Brain microvascular endothelial cell (primary cell): ENCODE measurements at regions not wholly inside any gene's neighbourhood (a gene's known extent, or its start where the extent isn't known, plus 50 kb on each side); places are given as distances from the start of the nearest gene placed in this dataset.

Experiments used
- DNase-seq: peaks from one replicate; pipeline ENCODE4 v3.0.0-alpha.2; 2020
- H3K27ac ChIP-seq: fragments of 250-450 bp; sonication (Bioruptor Pico); 2 replicates; pipeline ENCODE4 v1.5.1; 2020; ENCODE audit warnings: mild to moderate bottlenecking, moderate library complexity
- H3K27me3 ChIP-seq: fragments of 250-450 bp; sonication (Bioruptor Pico); replicated peaks from 2 replicates; pipeline ENCODE4 v1.5.1; 2020; ENCODE audit warnings: mild to moderate bottlenecking
- H3K36me3 ChIP-seq: fragments of 250-450 bp; sonication (Bioruptor Pico); replicated peaks from 2 replicates; pipeline ENCODE4 v1.5.1; 2020; ENCODE audit warnings: mild to moderate bottlenecking
- H3K4me3 ChIP-seq: 2 replicates; pipeline ENCODE4 v1.5.1; 2011; ENCODE audit warnings: low read depth, mild to moderate bottlenecking, control low read depth, low read length, moderate library complexity
- in situ Hi-C: cut with HindIII; loops from 2 replicates; pipeline ENCODE4 v1.10.0; 2017; ENCODE audit warnings: low sequenced_read_pairs, low pct_ligation_motif_present
- TF ChIP-seq, protein P1 (sequence below): IDR thresholded peaks from 2 replicates; pipeline ENCODE4 v1.5.1; 2011; ENCODE audit warnings: low read depth, mild to moderate bottlenecking, moderate library complexity, low read length, control low read depth, inconsistent platforms; ENCODE audit errors: missing control alignments

DNA sequence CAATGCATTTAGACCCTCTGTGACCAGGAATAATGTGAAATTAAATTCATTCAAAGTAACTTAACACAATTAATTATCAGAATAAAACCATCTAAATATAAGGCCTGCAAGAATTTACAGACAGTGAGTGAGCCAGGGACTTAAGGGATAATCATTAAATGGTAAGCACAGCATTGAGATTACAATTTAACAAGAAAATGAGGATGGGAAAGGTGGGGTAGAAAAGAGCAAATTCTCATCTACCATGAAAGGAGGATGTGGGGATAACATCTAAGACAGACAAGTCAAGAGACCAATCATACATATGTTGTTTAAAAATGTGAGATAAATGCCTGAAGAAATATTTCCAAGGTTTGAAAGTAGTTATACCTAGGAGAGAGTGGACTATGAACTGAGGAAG, 259.3 kb upstream of the NT5C1B start:
- DNase-seq: no peak
- no peak overlapping the region for H3K4me3 ChIP-seq
- no peaks in the 10 kb centered on the region for H3K27me3 ChIP-seq
- H3K36me3 ChIP-seq: no peaks in the 10 kb centered on the region
- no peak overlapping the region for H3K27ac ChIP-seq
- in situ Hi-C loops: no loop called here
- TF ChIP-seq, protein P1, sequence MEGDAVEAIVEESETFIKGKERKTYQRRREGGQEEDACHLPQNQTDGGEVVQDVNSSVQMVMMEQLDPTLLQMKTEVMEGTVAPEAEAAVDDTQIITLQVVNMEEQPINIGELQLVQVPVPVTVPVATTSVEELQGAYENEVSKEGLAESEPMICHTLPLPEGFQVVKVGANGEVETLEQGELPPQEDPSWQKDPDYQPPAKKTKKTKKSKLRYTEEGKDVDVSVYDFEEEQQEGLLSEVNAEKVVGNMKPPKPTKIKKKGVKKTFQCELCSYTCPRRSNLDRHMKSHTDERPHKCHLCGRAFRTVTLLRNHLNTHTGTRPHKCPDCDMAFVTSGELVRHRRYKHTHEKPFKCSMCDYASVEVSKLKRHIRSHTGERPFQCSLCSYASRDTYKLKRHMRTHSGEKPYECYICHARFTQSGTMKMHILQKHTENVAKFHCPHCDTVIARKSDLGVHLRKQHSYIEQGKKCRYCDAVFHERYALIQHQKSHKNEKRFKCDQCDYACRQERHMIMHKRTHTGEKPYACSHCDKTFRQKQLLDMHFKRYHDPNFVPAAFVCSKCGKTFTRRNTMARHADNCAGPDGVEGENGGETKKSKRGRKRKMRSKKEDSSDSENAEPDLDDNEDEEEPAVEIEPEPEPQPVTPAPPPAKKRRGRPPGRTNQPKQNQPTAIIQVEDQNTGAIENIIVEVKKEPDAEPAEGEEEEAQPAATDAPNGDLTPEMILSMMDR: no peak

DNA sequence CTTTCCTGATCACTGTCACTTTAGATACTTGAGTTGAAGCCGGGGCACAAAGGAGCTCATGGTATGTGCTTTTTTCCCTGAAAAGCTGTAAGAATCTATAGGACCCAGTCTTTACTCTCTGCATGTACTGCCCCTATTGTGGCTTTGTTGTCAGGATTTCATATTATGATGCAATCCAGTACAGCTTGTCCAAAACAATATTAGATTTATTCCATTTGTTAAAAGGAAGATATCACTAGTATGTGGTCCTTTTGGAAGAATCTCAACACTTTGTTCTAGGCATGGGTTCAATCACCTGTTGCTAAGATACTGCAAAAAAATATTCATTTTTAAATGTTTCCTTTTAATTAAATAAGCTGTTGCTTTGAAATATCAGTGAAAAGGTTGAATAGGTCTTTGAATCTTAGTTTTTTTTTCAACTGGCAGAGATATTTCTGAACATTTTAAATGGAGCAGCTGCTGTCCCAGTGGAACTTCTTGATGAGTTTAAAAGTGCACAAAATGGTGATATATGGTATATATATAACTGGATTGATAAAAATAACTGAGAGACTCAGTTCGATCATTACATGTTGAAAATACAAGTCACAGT, 256.6 kb upstream of the NT5C1B start:
- H3K36me3 ChIP-seq: no peaks in the 10 kb centered on the region
- TF ChIP-seq, protein P1: no peak
- DNase-seq: no peak
- no peak overlapping the region for H3K27ac ChIP-seq
- H3K27me3 ChIP-seq: no peaks in the 10 kb centered on the region
- in situ Hi-C loops: no loop called here
- H3K4me3 ChIP-seq: no peak overlapping the region

DNA sequence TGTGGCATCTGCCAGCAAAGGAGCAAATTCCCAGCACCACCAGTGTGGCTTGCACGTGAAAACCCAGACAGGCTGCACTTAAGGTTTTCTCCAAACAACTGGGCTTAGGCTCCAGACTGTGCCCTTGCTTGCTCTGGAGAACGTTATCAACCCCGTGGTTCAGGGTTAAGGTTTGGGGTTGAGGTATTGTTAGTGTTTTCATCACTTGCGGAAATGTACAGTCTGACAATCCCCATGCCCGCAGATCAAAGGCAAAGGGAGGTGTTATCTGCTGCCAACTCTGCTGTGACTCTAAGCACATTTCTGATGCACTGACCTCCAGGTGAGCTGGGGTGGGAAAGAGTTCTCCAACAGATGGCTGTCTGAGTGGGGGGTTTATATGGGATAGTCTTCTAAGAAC, 253.5 kb upstream of the NT5C1B start:
- no peaks in the 10 kb centered on the region for H3K27me3 ChIP-seq
- DNase-seq: no peak
- no peak overlapping the region for H3K27ac ChIP-seq
- no peak overlapping the region for H3K4me3 ChIP-seq
- in situ Hi-C loops: no loop called here
- no peaks in the 10 kb centered on the region for H3K36me3 ChIP-seq
- TF ChIP-seq, protein P1: no peak

DNA sequence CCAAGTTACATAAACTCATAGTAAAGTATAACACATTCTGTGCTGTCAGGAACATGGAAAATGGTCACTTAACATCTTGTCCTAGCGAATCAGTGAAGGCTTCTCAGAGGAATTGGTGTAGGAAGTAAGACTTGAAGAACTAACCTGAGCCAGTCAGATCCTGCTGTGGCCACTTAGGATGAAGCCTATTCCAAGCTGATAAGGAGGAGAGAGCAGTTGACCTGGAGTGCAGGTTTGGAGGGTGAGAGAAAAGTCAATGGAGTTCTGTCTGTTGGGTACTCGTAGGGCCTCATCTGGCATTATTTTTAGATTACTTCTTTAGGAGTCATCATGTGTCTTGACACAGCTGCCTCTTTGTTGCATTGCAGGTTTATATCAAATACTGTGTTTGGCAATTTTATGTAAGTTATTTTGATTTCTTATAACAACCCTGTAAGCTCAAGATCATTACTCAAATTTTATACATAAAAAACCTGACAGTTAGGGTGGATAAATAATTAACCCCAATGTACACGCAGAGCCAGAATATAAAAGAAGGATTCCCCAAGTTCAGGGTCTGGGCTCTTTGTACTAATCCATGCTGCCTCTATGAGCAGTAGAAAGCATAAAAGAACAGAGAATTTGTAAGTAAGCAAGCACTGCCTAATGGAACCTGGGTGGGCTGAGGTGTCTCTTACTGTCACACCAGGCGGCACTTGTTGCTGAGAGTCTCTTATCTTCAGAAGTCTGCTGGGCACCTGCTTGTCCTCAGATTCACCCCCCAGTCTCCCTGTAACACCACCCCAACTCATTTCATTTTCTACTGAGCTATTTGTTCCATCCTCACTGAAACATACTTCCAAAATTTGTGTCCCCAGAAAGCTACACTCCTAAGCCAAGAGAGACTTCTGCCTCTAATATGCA, 252.1 kb upstream of the NT5C1B start:
- no peak for DNase-seq
- Histone ChIP-seq H3K4me3 (no peak overlapping the region), H3K27me3 (no peaks in the 10 kb centered on the region), H3K27ac (no peak overlapping the region), H3K36me3 (no peaks in the 10 kb centered on the region)
- in situ Hi-C loops: no loop called here
- TF ChIP-seq, protein P1: no peak

DNA sequence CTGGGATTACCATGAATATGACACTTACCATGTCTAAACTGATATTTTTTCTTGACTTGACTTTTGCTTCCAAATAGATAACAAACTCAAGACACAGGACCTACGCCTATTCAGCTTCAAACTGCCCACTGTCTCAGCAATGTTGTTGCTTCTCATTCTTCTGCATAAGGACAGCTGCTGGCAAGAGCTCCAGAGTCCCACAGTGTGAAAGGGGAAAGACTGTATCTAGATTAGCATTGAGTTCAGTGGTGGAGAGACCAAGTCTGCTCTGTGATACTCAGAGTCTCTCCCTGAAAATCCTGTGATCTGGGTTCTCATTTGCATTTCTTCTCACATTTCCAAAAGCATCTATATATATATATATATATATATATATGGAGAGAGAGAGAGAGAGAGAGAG, 247.9 kb upstream of the NT5C1B start:
- in situ Hi-C loops: no loop called here
- no peaks in the 10 kb centered on the region for H3K27me3 ChIP-seq
- H3K27ac ChIP-seq: no peak overlapping the region
- H3K4me3 ChIP-seq: no peak overlapping the region
- no peak for DNase-seq
- TF ChIP-seq, protein P1: no peak
- no peaks in the 10 kb centered on the region for H3K36me3 ChIP-seq
